ENCODE measurements at regions not wholly inside any gene's neighbourhood (a gene's known extent, or its start where the extent isn't known, plus 50 kb on each side); places are given as distances from the start of the nearest gene placed in this dataset.

DNA sequence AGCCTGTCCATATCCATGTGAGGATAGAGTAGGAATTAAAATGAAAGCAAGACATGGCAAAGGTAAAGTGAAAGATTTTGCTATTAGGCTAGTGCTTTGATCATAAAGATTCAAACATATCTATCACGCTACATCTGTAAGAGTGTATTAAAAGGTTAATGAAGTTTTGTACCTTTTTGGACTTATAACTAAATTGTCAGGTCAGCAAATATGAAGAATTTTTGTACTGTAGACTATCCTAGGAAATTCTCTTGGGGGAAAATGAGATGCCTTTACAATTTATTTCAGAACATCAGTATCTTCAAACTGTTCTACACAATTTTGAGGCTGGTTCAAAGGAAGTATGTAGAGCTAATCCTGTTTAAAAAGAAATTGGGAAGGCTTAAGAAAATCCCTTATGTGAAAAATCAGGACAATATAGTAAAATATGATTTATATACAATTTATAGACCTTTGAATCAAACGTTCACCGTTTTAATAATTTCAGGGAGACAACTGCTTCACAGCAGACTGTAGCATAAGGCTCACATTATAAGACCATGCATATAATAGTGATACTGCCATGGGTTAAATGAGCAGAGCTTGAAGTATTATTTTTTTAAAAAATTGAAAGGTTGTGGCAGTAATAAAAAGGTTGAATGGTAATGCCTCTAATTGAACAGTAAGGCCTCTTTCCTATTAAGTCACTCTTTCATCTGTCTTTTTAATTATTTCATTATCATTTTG, 639.5 kb upstream of the ARRDC3 start:
- TF ChIP-seq CTCF (IDR thresholded peaks at IDR 0.05; ENCODE audit: low read depth, low read length) (no peak), POLR2A (IDR thresholded peaks at IDR 0.05; ENCODE audit: extremely low read depth, insufficient read length) (no peak), MYC (IDR thresholded peaks at IDR 0.05; ENCODE audit: low read depth, low read length) (no peak)
- TF ChIP-seq, protein P1, sequence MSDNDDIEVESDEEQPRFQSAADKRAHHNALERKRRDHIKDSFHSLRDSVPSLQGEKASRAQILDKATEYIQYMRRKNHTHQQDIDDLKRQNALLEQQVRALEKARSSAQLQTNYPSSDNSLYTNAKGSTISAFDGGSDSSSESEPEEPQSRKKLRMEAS (IDR thresholded peaks at IDR 0.05; ENCODE audit: low read depth, low read length) = no peak

All from NB4 (cell line).